SK-N-MC (cell line): ENCODE measurements at regions not wholly inside any gene's neighbourhood (a gene's known extent, or its start where the extent isn't known, plus 50 kb on each side); places are given as distances from the start of the nearest gene placed in this dataset.

Experiments
- EZH2 ChIP-seq: fragments of 200-600 bp; sonication (generic); IDR thresholded peaks from one replicate; pipeline ENCODE4 v1.6.1; 2017; ENCODE audit warnings: antibody characterized with exemption
- POLR2AphosphoS5 ChIP-seq: IDR thresholded peaks from 2 replicates; pipeline ENCODE4 v1.6.1; 2012; ENCODE audit warnings: mild to moderate bottlenecking, low read depth, low read length, borderline replicate concordance

DNA sequence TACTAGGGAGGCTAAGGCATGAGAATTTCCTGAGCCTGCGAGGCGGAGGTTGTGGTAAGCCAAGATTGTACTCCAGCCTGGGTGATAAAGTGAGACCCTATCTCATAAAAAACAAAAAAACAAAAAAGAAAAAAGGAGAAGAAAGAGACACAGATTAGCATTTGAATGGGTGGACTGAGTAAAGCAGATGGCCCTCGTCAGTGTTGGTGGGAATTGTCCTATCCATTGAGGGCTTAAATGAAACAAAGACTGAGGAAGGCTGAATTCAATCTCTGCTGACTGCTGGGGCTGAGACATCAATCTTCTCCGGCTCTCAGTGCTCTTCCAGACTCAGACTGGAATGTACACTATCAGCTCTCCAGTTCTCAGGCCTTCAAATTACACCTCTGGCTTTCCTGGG, 136.8 kb downstream of the SLC7A11 start:
- TF ChIP-seq EZH2, result no peak
- no peak for TF ChIP-seq POLR2AphosphoS5
